Activated CD4-positive, alpha-beta T cell treated with anti-CD3 and anti-CD28 coated beads, Interleukin-2, amount 10 ng/mL, durations not matched to agents 24 days and 14 days (primary cell): ENCODE measurements at regions not wholly inside any gene's neighbourhood (a gene's known extent, or its start where the extent isn't known, plus 50 kb on each side); places are given as distances from the start of the nearest gene placed in this dataset.
A peak's percentile ranks its signal among the peaks of the same experiment; 100 is the strongest.

Source experiments
- DNase-seq: peaks from one replicate; pipeline ENCODE4 v3.0.0; 2022
- H3K27ac Mint-ChIP-seq: one replicate; pipeline ENCODE4 v1.8.0; 2022; ENCODE audit warnings: mild to moderate bottlenecking, mixed read lengths
- H3K27me3 Mint-ChIP-seq: one replicate; pipeline ENCODE4 v1.8.0; 2022; ENCODE audit warnings: mixed read lengths
- H3K36me3 Mint-ChIP-seq: one replicate; pipeline ENCODE4 v1.8.0; 2022; ENCODE audit warnings: low read depth, mild to moderate bottlenecking, mixed read lengths
- H3K4me1 Mint-ChIP-seq: one replicate; pipeline ENCODE4 v1.8.0; 2021; ENCODE audit warnings: mixed read lengths
- H3K4me3 Mint-ChIP-seq: one replicate; pipeline ENCODE4 v1.8.0; 2022; ENCODE audit warnings: mild to moderate bottlenecking, moderate library complexity, mixed read lengths
- H3K9me3 Mint-ChIP-seq: one replicate; pipeline ENCODE4 v1.8.0; 2021; ENCODE audit warnings: mixed read lengths
- intact Hi-C: fragments of 100-400 bp; cut with micrococcal nuclease; formaldehyde crosslinking; loops from one replicate; pipeline ENCODE4 v1.15.1; 2023

- intact Hi-C loops: no loop called here
- peaks cover 36% of the 10 kb centered on the region for H3K27me3 Mint-ChIP-seq
Observed at GRCh38 chr12:77328326-77328725, 263.0 kb upstream of the E2F7 start.

GRCh38 chr12:77325511-77326236, 260.3 kb upstream of the E2F7 start:
- intact Hi-C loops: no loop called here
- Mint-ChIP-seq H3K4me1 (peaks cover 11% of the 10 kb centered on the region), H3K27me3 (peaks cover 48% of the 10 kb centered on the region), H3K9me3 (no peaks in the 10 kb centered on the region), H3K36me3 (peaks cover 2% of the 10 kb centered on the region), H3K4me3 (peak overlapping the region; percentile 83), H3K27ac (no peak overlapping the region)
- no peak for DNase-seq

More at GRCh38 chr12:77328326-77328725, 263.0 kb upstream of the E2F7 start:
- H3K36me3 Mint-ChIP-seq: peaks cover 2% of the 10 kb centered on the region
- H3K27ac Mint-ChIP-seq: no peak overlapping the region
- no peak for DNase-seq
- H3K4me1 Mint-ChIP-seq: peaks cover 11% of the 10 kb centered on the region
- no peaks in the 10 kb centered on the region for H3K9me3 Mint-ChIP-seq
- H3K4me3 Mint-ChIP-seq: no peak overlapping the region

- Mint-ChIP-seq H3K4me1 (peaks cover 11% of the 10 kb centered on the region), H3K27me3 (peaks cover 48% of the 10 kb centered on the region), H3K9me3 (no peaks in the 10 kb centered on the region), H3K36me3 (peaks cover 2% of the 10 kb centered on the region), H3K27ac (no peak overlapping the region), H3K4me3 (peak overlapping the region; percentile 83)
- peak; percentile 79 for DNase-seq
- intact Hi-C loops: no loop called here
Observed at GRCh38 chr12:77324763-77325468, 259.5 kb upstream of the E2F7 start.

GRCh38 chr12:77324416-77324762, 259.0 kb upstream of the E2F7 start:
- no peak for DNase-seq
- H3K4me1 Mint-ChIP-seq: peaks cover 11% of the 10 kb centered on the region
- H3K4me3 Mint-ChIP-seq: peak overlapping the region; percentile 48
- intact Hi-C loops: no loop called here
- H3K9me3 Mint-ChIP-seq: no peaks in the 10 kb centered on the region
- peaks cover 48% of the 10 kb centered on the region for H3K27me3 Mint-ChIP-seq
- H3K36me3 Mint-ChIP-seq: peaks cover 2% of the 10 kb centered on the region
- no peak overlapping the region for H3K27ac Mint-ChIP-seq

- Mint-ChIP-seq H3K36me3 (peaks cover 2% of the 10 kb centered on the region), H3K27me3 (peaks cover 48% of the 10 kb centered on the region), H3K27ac (no peak overlapping the region), H3K9me3 (no peaks in the 10 kb centered on the region), H3K4me1 (peaks cover 11% of the 10 kb centered on the region), H3K4me3 (peak overlapping the region; percentile 36)
- intact Hi-C loops: no loop called here
- no peak for DNase-seq
Observed at GRCh38 chr12:77323788-77324415, 258.5 kb upstream of the E2F7 start.

GRCh38 chr12:77319166-77319565, 253.8 kb upstream of the E2F7 start:
- no peaks in the 10 kb centered on the region for H3K36me3 Mint-ChIP-seq
- DNase-seq: no peak
- H3K27me3 Mint-ChIP-seq: peaks cover 21% of the 10 kb centered on the region
- H3K9me3 Mint-ChIP-seq: no peaks in the 10 kb centered on the region
- H3K4me3 Mint-ChIP-seq: no peak overlapping the region
- no peak overlapping the region for H3K27ac Mint-ChIP-seq
- peaks cover 2% of the 10 kb centered on the region for H3K4me1 Mint-ChIP-seq
- intact Hi-C loops: no loop called here

GRCh38 chr12:77315407-77315806, 250.0 kb upstream of the E2F7 start:
- no peaks in the 10 kb centered on the region for H3K36me3 Mint-ChIP-seq

GRCh38 chr12:77314378-77315052, 249.1 kb upstream of the E2F7 start:
- intact Hi-C loops: no loop called here
- Mint-ChIP-seq H3K9me3 (no peaks in the 10 kb centered on the region), H3K27me3 (no peaks in the 10 kb centered on the region), H3K36me3 (no peaks in the 10 kb centered on the region), H3K4me1 (no peaks in the 10 kb centered on the region), H3K4me3 (no peak overlapping the region), H3K27ac (no peak overlapping the region)
- DNase-seq: no peak

More at GRCh38 chr12:77315407-77315806, 250.0 kb upstream of the E2F7 start:
- Mint-ChIP-seq H3K27me3 (no peaks in the 10 kb centered on the region), H3K4me1 (no peaks in the 10 kb centered on the region), H3K4me3 (no peak overlapping the region), H3K27ac (no peak overlapping the region), H3K9me3 (no peaks in the 10 kb centered on the region)
- intact Hi-C loops: no loop called here
- no peak for DNase-seq

- H3K4me1 Mint-ChIP-seq: no peaks in the 10 kb centered on the region
- no peak for DNase-seq
- H3K4me3 Mint-ChIP-seq: no peak overlapping the region
- no peaks in the 10 kb centered on the region for H3K9me3 Mint-ChIP-seq
- intact Hi-C loops: no loop called here
- no peaks in the 10 kb centered on the region for H3K36me3 Mint-ChIP-seq
- no peaks in the 10 kb centered on the region for H3K27me3 Mint-ChIP-seq
- H3K27ac Mint-ChIP-seq: no peak overlapping the region
Observed at GRCh38 chr12:77308056-77308455, 242.7 kb upstream of the E2F7 start.

GRCh38 chr12:77300811-77301210, 235.4 kb upstream of the E2F7 start:
- intact Hi-C loops: no loop called here
- Mint-ChIP-seq H3K27ac (no peak overlapping the region), H3K27me3 (no peaks in the 10 kb centered on the region), H3K4me3 (no peak overlapping the region), H3K4me1 (no peaks in the 10 kb centered on the region), H3K36me3 (no peaks in the 10 kb centered on the region), H3K9me3 (no peaks in the 10 kb centered on the region)
- no peak for DNase-seq

- Mint-ChIP-seq H3K27me3 (no peaks in the 10 kb centered on the region), H3K4me1 (no peaks in the 10 kb centered on the region), H3K36me3 (no peaks in the 10 kb centered on the region), H3K27ac (no peak overlapping the region), H3K4me3 (no peak overlapping the region), H3K9me3 (no peaks in the 10 kb centered on the region)
- intact Hi-C loops: no loop called here
- DNase-seq: no peak
Observed at GRCh38 chr12:77299910-77300669, 234.7 kb upstream of the E2F7 start.

GRCh38 chr12:77299001-77299400, 233.6 kb upstream of the E2F7 start:
- Mint-ChIP-seq H3K27me3 (no peaks in the 10 kb centered on the region), H3K4me3 (no peak overlapping the region), H3K9me3 (no peaks in the 10 kb centered on the region), H3K27ac (no peak overlapping the region), H3K36me3 (no peaks in the 10 kb centered on the region), H3K4me1 (no peaks in the 10 kb centered on the region)
- intact Hi-C loops: no loop called here
- no peak for DNase-seq

- intact Hi-C loops: no loop called here
- no peaks in the 10 kb centered on the region for H3K27me3 Mint-ChIP-seq
- H3K27ac Mint-ChIP-seq: no peak overlapping the region
- no peak overlapping the region for H3K4me3 Mint-ChIP-seq
- DNase-seq: no peak
- no peaks in the 10 kb centered on the region for H3K4me1 Mint-ChIP-seq
- H3K36me3 Mint-ChIP-seq: no peaks in the 10 kb centered on the region
- H3K9me3 Mint-ChIP-seq: peaks cover 3% of the 10 kb centered on the region
Observed at GRCh38 chr12:77294016-77294415, 228.6 kb upstream of the E2F7 start.
